Loucy (cell line): ENCODE measurements at regions not wholly inside any gene's neighbourhood (a gene's known extent, or its start where the extent isn't known, plus 50 kb on each side); places are given as distances from the start of the nearest gene placed in this dataset.

Source experiments
- H2AFZ ChIP-seq: fragments of 200-600 bp; sonication (generic); 2 replicates; pipeline ENCODE4 v1.6.0; 2016; ENCODE audit warnings: antibody characterized with exemption, mild to moderate bottlenecking, low read length, moderate library complexity
- H3F3A ChIP-seq: fragments of 200-600 bp; 2 replicates; pipeline ENCODE4 v1.6.0; 2016; ENCODE audit warnings: antibody characterized with exemption, low read depth, mild to moderate bottlenecking
- H3K27me3 ChIP-seq: fragments of 200-600 bp; sonication (generic); 2 replicates; pipeline ENCODE4 v1.6.1; 2014; ENCODE audit warnings: low read length, mild to moderate bottlenecking; ENCODE audit not compliant: insufficient read depth, poor library complexity, severe bottlenecking
- H3K36me3 ChIP-seq: fragments of 200-600 bp; sonication (generic); 2 replicates; pipeline ENCODE4 v1.6.1; 2016; ENCODE audit warnings: low read length; ENCODE audit not compliant: insufficient read depth
- H3K4me1 ChIP-seq: fragments of 200-600 bp; sonication (generic); 2 replicates; pipeline ENCODE4 v1.5.1; 2014; ENCODE audit warnings: low read length, mild to moderate bottlenecking; ENCODE audit not compliant: insufficient read depth, poor library complexity, severe bottlenecking
- H3K4me2 ChIP-seq: fragments of 200-600 bp; sonication (generic); 2 replicates; pipeline ENCODE4 v1.6.0; 2014; ENCODE audit warnings: antibody characterized with exemption, low read length, low read depth, mild to moderate bottlenecking; ENCODE audit not compliant: poor library complexity, severe bottlenecking
- H3K4me3 ChIP-seq: fragments of 200-600 bp; sonication (generic); 2 replicates; pipeline ENCODE4 v1.5.1; 2014; ENCODE audit warnings: low read length, mild to moderate bottlenecking, mixed read lengths; ENCODE audit not compliant: poor library complexity, severe bottlenecking
- H3K79me2 ChIP-seq: fragments of 200-600 bp; sonication (generic); 2 replicates; pipeline ENCODE4 v1.6.1; 2014; ENCODE audit warnings: low read length; ENCODE audit not compliant: insufficient read depth
- H3K9ac ChIP-seq: fragments of 200-600 bp; sonication (generic); 2 replicates; pipeline ENCODE4 v1.6.0; 2014; ENCODE audit warnings: mild to moderate bottlenecking, low read depth, low read length, moderate library complexity; ENCODE audit not compliant: poor library complexity, severe bottlenecking
- H3K9me2 ChIP-seq: fragments of 200-600 bp; sonication (generic); replicated peaks from 2 replicates; pipeline ENCODE4 v1.6.1; 2016; ENCODE audit warnings: low read depth, low read length, mixed read lengths
- H3K9me3 ChIP-seq: fragments of 200-600 bp; sonication (generic); 2 replicates; pipeline ENCODE4 v1.6.1; 2014; ENCODE audit warnings: mild to moderate bottlenecking, antibody characterized with exemption, low read length, low read depth; ENCODE audit not compliant: insufficient read depth
- H4K20me1 ChIP-seq: fragments of 200-600 bp; sonication (generic); 2 replicates; pipeline ENCODE4 v1.6.0; 2014; ENCODE audit warnings: antibody characterized with exemption, low read length, mild to moderate bottlenecking; ENCODE audit not compliant: insufficient read depth, poor library complexity, severe bottlenecking
- EZH2phosphoT487 ChIP-seq: fragments of 200-600 bp; IDR thresholded peaks from 2 replicates; pipeline ENCODE4 v1.6.1; 2018; ENCODE audit warnings: antibody characterized with exemption, mild to moderate bottlenecking, moderate library complexity, borderline replicate concordance
- TF ChIP-seq, protein P1 (sequence below): fragments of 200-600 bp; sonication (generic); conservative IDR thresholded peaks from 2 replicates; pipeline ENCODE4 v1.5.1; 2014; ENCODE audit warnings: mild to moderate bottlenecking, antibody characterized with exemption, low read length

GRCh38 chr12:69042970-69043369, 110.0 kb upstream of the CPM start:
- H3K4me2 ChIP-seq: no peak overlapping the region

DNA sequence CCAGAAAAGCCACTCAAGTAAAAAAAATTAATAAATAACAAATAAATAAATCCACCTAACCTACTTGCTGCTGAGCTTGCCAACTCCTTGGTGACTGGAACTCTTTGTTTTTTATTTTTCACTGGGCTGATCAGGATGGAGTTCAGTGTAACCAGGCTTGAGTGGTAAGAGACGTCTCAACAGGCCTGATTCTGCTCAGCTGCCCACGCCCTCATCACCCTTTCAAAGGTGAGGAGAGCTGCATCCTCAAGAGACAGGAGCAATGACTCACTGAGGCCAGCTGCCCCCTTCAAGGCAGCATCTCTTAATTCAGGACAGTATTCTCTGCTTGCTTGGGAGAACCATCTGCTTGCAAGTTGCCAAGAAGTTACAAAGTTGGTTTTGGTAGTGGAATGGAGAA, 111.9 kb upstream of the CPM start:
- no peaks in the 10 kb centered on the region for H4K20me1 ChIP-seq
- no peaks in the 10 kb centered on the region for H3K79me2 ChIP-seq
- no peaks in the 10 kb centered on the region for H3K9me2 ChIP-seq
- H2AFZ ChIP-seq: no peak overlapping the region
- H3K4me3 ChIP-seq: no peak overlapping the region
- H3K27me3 ChIP-seq: no peaks in the 10 kb centered on the region
- H3K4me1 ChIP-seq: no peaks in the 10 kb centered on the region
- H3K36me3 ChIP-seq: no peaks in the 10 kb centered on the region
- no peak overlapping the region for H3K4me2 ChIP-seq
- H3K9me3 ChIP-seq: no peaks in the 10 kb centered on the region
- no peaks in the 10 kb centered on the region for H3F3A ChIP-seq
- no peak for TF ChIP-seq EZH2phosphoT487
- TF ChIP-seq, protein P1, sequence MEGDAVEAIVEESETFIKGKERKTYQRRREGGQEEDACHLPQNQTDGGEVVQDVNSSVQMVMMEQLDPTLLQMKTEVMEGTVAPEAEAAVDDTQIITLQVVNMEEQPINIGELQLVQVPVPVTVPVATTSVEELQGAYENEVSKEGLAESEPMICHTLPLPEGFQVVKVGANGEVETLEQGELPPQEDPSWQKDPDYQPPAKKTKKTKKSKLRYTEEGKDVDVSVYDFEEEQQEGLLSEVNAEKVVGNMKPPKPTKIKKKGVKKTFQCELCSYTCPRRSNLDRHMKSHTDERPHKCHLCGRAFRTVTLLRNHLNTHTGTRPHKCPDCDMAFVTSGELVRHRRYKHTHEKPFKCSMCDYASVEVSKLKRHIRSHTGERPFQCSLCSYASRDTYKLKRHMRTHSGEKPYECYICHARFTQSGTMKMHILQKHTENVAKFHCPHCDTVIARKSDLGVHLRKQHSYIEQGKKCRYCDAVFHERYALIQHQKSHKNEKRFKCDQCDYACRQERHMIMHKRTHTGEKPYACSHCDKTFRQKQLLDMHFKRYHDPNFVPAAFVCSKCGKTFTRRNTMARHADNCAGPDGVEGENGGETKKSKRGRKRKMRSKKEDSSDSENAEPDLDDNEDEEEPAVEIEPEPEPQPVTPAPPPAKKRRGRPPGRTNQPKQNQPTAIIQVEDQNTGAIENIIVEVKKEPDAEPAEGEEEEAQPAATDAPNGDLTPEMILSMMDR: no peak
- no peak overlapping the region for H3K9ac ChIP-seq

More at GRCh38 chr12:69042970-69043369, 110.0 kb upstream of the CPM start:
- TF ChIP-seq, protein P1: no peak
- no peak for TF ChIP-seq EZH2phosphoT487
- H3K79me2 ChIP-seq: no peaks in the 10 kb centered on the region
- no peaks in the 10 kb centered on the region for H3K9me2 ChIP-seq
- no peaks in the 10 kb centered on the region for H3K27me3 ChIP-seq
- H3K36me3 ChIP-seq: no peaks in the 10 kb centered on the region
- H3K4me1 ChIP-seq: no peaks in the 10 kb centered on the region
- H3K9ac ChIP-seq: no peak overlapping the region
- H3F3A ChIP-seq: no peaks in the 10 kb centered on the region
- H4K20me1 ChIP-seq: no peaks in the 10 kb centered on the region
- H2AFZ ChIP-seq: no peak overlapping the region
- no peaks in the 10 kb centered on the region for H3K9me3 ChIP-seq
- no peak overlapping the region for H3K4me3 ChIP-seq

DNA sequence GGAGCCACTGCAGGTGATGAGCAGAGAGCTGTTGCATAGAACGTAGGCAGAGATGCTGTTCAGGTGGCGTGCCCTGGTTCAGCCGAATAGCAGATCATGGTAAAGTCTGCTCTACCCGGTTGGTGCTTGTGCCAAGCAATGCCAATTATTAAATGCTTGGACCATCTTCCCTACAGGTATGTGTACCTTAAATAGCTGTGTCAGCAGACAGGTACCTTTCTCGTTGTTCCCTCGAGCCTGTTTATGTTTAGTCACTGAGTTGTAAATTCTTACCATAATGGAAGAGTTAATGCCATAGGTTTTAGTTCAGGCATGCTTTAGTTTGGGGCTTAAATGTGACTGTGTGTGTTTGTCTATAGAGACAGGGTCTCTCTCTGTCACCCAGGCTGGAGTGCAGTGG, 112.5 kb upstream of the CPM start:
- Histone ChIP-seq H3K36me3 (no peaks in the 10 kb centered on the region), H2AFZ (no peak overlapping the region), H3K4me1 (no peaks in the 10 kb centered on the region), H4K20me1 (no peaks in the 10 kb centered on the region), H3K9ac (no peak overlapping the region), H3K9me2 (no peaks in the 10 kb centered on the region), H3K27me3 (no peaks in the 10 kb centered on the region), H3K4me2 (no peak overlapping the region), H3K79me2 (no peaks in the 10 kb centered on the region), H3F3A (no peaks in the 10 kb centered on the region), H3K4me3 (no peak overlapping the region), H3K9me3 (no peaks in the 10 kb centered on the region)
- TF ChIP-seq, protein P1: no peak
- no peak for TF ChIP-seq EZH2phosphoT487
